ENCODE measurements at regions not wholly inside any gene's neighbourhood (a gene's known extent, or its start where the extent isn't known, plus 50 kb on each side); places are given as distances from the start of the nearest gene placed in this dataset.

DNA sequence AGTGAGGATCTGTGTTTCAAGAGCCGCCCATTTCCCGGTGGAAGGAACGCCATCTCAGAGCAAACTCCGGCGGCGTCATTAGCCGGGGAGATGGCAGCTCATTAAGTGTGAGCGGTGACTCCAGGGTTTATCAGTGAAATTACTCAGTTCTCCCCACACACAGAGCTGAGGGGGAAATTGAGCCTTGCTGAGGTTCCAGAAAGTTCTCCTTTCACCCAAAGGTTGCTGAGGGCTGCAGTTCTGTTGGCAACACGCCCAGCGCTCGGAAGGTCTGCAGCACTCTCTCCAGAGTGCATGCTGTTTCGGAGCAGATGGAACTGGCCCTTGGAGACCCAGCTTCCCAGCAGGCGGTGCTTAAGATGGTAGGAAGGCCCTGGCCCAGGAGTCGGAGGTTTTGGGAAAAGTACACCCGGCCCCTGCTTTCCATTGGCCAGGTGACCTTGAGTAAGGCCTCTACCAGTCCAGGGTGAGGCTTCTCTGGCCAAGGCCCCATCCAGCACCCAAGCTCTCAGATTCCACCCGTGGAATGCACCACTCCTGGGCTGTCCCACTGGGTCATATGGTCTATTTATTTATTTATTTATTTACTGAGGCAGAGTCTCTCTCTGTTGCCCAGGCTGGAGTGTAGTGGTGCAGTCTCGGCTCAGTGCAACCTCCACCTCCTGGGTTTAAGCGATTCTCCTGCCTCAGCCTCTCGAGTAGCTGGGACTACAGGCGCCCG lies 167.7 kb upstream of the CIBAR2 start:
- no peaks in the 10 kb centered on the region for H3K79me2 ChIP-seq (ENCODE audit: control insufficient read depth, low read length)
- H3K4me1 ChIP-seq (ENCODE audit: control insufficient read depth, low read length) = no peaks in the 10 kb centered on the region

DNA sequence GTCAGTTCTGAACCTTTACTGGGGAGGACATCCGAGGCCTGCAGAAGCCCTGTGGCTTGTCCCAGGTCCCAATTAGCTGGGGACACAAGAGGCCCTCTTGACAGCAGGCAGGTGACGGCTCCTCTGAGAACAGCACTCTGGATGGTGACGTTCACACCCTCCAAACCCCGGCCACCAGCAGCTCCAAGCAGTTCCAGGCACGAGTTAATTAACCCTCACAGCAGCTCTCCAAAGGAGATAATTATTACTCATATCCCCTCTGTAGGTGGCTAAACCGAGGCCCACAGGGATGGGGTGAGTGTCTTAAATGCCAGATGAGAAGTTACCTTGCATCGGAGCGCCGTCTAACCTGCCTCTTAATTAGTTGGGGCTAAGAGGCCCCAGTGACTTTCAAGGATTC lies 168.9 kb upstream of the CIBAR2 start:
- Histone ChIP-seq H3K9me3 (ENCODE audit: control insufficient read depth, insufficient read depth, low read length) (no peaks in the 10 kb centered on the region), H3K9me2 (replicated peaks; ENCODE audit: control insufficient read depth, low read length) (no peaks in the 10 kb centered on the region), H4K20me1 (ENCODE audit: control insufficient read depth, insufficient read depth, low read depth, low read length) (no peaks in the 10 kb centered on the region), H3K27ac (ENCODE audit: low read depth, low read length) (no peak overlapping the region), H3K27me3 (ENCODE audit: control insufficient read depth, low read length) (no peaks in the 10 kb centered on the region), H3K4me3 (ENCODE audit: low read length) (no peak overlapping the region), H3F3A (ENCODE audit: control insufficient read depth, insufficient read depth) (no peaks in the 10 kb centered on the region), H3K4me1 (ENCODE audit: control insufficient read depth, low read length) (no peaks in the 10 kb centered on the region), H3K36me3 (ENCODE audit: control insufficient read depth, low read length) (no peaks in the 10 kb centered on the region), H3K79me2 (ENCODE audit: control insufficient read depth, low read length) (no peaks in the 10 kb centered on the region), H3K4me2 (ENCODE audit: low read length) (no peak overlapping the region)
- TF ChIP-seq, protein P1, sequence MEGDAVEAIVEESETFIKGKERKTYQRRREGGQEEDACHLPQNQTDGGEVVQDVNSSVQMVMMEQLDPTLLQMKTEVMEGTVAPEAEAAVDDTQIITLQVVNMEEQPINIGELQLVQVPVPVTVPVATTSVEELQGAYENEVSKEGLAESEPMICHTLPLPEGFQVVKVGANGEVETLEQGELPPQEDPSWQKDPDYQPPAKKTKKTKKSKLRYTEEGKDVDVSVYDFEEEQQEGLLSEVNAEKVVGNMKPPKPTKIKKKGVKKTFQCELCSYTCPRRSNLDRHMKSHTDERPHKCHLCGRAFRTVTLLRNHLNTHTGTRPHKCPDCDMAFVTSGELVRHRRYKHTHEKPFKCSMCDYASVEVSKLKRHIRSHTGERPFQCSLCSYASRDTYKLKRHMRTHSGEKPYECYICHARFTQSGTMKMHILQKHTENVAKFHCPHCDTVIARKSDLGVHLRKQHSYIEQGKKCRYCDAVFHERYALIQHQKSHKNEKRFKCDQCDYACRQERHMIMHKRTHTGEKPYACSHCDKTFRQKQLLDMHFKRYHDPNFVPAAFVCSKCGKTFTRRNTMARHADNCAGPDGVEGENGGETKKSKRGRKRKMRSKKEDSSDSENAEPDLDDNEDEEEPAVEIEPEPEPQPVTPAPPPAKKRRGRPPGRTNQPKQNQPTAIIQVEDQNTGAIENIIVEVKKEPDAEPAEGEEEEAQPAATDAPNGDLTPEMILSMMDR (IDR thresholded peaks at IDR 0.05; ENCODE audit: low read depth, low read length, poor library complexity, severe bottlenecking) = no peak
- TF ChIP-seq EZH2phosphoT487 (IDR thresholded peaks at IDR 0.05; ENCODE audit: borderline replicate concordance, low read length) = no peak

More for the DNA sequence above, 167.7 kb upstream of the CIBAR2 start:
- H3K27ac ChIP-seq (ENCODE audit: low read depth, low read length) = no peak overlapping the region
- H3K9me3 ChIP-seq (ENCODE audit: control insufficient read depth, insufficient read depth, low read length) = no peaks in the 10 kb centered on the region
- H4K20me1 ChIP-seq (ENCODE audit: control insufficient read depth, insufficient read depth, low read depth, low read length) = no peaks in the 10 kb centered on the region
- no peaks in the 10 kb centered on the region for H3K9me2 ChIP-seq (replicated peaks; ENCODE audit: control insufficient read depth, low read length)
- no peaks in the 10 kb centered on the region for H3F3A ChIP-seq (ENCODE audit: control insufficient read depth, insufficient read depth)
- no peak for TF ChIP-seq EZH2phosphoT487 (IDR thresholded peaks at IDR 0.05; ENCODE audit: borderline replicate concordance, low read length)
- TF ChIP-seq, protein P1 (IDR thresholded peaks at IDR 0.05; ENCODE audit: low read depth, low read length, poor library complexity, severe bottlenecking) = no peak
- H3K4me2 ChIP-seq (ENCODE audit: low read length) = no peak overlapping the region
- no peaks in the 10 kb centered on the region for H3K36me3 ChIP-seq (ENCODE audit: control insufficient read depth, low read length)
- no peak overlapping the region for H3K4me3 ChIP-seq (ENCODE audit: low read length)
- no peaks in the 10 kb centered on the region for H3K27me3 ChIP-seq (ENCODE audit: control insufficient read depth, low read length)

DNA sequence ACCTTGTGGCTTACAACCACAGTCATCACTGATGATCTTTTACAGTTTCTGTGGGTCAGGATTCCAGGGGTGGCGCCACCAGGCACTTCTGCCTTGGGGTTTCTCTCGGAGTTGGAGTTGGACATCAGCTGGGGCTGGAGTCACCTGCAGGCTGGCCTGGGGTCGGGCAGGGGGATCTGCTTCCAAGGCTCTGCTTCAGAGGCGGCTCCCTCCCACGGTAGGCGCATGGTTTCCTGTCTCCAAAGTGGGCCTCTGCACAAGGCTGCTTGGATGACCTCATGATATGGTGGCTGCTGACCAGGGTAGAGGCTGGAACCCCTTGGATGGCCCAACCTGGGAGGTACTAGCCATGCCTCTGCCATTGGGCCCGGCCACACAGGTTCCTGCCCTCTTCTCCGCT lies 170.6 kb upstream of the CIBAR2 start:
- Histone ChIP-seq H3K4me1 (ENCODE audit: control insufficient read depth, low read length) (no peaks in the 10 kb centered on the region), H3F3A (ENCODE audit: control insufficient read depth, insufficient read depth) (no peaks in the 10 kb centered on the region), H3K9me3 (ENCODE audit: control insufficient read depth, insufficient read depth, low read length) (no peaks in the 10 kb centered on the region), H3K4me2 (ENCODE audit: low read length) (no peak overlapping the region), H3K79me2 (ENCODE audit: control insufficient read depth, low read length) (no peaks in the 10 kb centered on the region), H3K27ac (ENCODE audit: low read depth, low read length) (no peak overlapping the region), H3K36me3 (ENCODE audit: control insufficient read depth, low read length) (no peaks in the 10 kb centered on the region), H3K4me3 (ENCODE audit: low read length) (no peak overlapping the region), H3K9me2 (replicated peaks; ENCODE audit: control insufficient read depth, low read length) (no peaks in the 10 kb centered on the region), H3K27me3 (ENCODE audit: control insufficient read depth, low read length) (no peaks in the 10 kb centered on the region), H4K20me1 (ENCODE audit: control insufficient read depth, insufficient read depth, low read depth, low read length) (no peaks in the 10 kb centered on the region)
- no peak for TF ChIP-seq EZH2phosphoT487 (IDR thresholded peaks at IDR 0.05; ENCODE audit: borderline replicate concordance, low read length)
- TF ChIP-seq, protein P1 (IDR thresholded peaks at IDR 0.05; ENCODE audit: low read depth, low read length, poor library complexity, severe bottlenecking) = no peak
